GM19438 (cell line): ENCODE measurements at regions not wholly inside any gene's neighbourhood (a gene's known extent, or its start where the extent isn't known, plus 50 kb on each side); places are given as distances from the start of the nearest gene placed in this dataset.

ENCODE experiments used
- ATAC-seq: cut with Tn5 transposase; IDR thresholded peaks from one replicate; pipeline ENCODE4 v1.9.1; 2021; ENCODE audit warnings: low read depth; ENCODE audit not compliant: unreplicated experiment

DNA sequence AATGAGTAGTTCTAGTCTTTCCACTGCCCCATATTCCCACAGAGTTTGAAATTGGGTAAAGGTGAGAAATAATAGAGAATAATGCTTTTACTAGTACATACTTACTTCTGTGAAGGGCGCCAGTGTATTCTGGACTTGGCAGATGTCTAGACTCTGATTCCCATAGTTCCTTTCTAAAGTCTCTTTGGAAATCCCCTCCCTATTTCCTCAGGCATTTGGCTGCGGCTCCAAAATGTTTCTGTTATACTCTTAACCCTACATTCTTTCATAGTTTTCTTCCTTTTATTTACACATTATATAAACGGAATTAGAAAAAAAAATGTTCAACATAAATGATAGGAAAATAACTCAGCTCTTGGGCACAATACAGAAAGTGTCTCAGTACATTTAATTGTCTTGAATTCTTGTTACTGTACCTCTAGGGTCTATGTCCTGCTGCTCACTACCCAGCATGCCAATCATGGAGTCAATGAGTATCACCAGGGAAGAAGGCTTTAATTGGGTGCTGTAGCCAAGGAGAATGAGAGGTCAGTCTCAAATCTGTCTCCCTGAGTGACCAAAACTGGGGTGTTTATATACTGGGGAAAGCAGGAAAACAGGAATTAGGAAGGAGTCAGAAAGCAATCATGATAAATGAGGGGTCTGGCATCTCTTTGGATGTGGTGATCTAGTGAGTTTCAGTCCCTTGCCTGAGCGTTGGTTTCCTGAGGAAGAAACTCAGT lies 147.8 kb upstream of the MMADHC start:
- no peak for ATAC-seq

GRCh38 chr2:149733936-149734685 lies 146.5 kb upstream of the MMADHC start:
- ATAC-seq = no peak

GRCh38 chr2:149732730-149733290 lies 145.2 kb upstream of the MMADHC start:
- ATAC-seq = no peak

DNA sequence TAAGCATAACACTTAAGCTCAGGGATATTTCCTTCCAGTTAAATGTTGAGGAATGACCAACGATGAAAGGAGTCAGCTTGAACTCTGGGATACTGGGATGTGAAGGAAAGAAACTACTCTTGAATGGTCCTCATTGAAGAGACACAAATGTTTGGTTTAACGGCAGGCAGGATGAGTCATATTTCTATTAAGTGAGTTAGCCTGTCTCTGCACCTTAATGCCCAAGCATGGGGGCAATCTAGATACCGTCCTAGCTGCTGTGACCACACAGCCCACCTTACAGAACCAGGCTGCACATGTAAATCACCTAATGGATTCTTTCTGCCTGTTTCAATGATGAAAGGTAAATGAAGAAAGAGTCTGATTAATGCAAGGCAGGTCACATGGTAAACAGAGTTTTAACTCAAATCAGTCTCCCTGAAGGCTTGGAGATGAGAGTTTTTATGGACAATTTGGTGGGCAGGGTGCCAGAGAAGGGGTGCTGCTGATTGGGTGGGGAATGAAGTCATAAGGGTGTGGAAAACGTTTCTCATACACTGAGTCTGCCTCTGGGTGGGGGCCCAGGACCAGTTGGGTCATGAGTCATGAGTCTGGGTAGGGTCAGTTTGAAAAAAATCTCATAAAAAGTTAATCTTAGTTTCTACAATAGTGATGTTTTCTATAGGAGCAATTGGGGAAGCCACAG lies 144.6 kb upstream of the MMADHC start:
- no peak for ATAC-seq

- ATAC-seq = no peak
Observed at GRCh38 chr2:149731079-149731478, 143.5 kb upstream of the MMADHC start.

DNA sequence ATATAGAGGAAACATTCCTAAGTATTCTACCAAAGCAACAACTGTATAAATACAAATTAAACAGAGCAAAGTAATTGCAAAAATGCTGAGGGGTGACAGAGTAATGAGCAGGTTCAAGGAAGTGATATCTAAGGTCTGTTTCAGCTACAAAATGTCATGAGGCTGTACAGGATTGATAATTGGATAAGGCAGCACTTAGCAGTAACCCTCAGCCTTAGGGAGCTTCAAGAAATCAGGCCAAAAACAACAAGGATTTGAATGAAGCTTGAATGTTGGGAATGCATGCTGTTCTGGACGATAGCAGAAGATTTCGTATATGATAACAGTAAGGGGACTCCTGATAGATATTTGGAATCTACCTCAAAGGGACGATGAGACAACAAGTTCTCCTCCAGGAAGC lies 142.0 kb upstream of the MMADHC start:
- ATAC-seq = no peak

GRCh38 chr2:149727927-149728326 lies 140.4 kb upstream of the MMADHC start:
- no peak for ATAC-seq

DNA sequence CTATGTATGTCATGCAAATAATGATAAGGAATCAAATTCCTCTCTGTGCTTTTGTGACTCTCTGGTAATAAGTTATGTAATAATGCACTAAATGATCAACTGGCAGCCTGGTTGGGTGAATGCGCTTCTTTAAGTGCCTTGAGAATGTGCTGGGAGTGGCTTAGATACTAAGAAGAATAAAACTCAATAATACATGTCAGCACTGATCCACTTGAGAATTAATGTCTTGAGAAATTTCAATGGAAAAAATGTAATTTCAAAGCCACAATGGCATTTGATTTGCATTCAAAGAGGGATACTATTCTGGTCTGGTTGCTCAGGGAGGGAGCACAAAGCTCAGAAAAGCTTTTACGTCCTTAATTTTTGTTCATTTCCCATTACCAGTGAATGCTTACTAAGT lies 137.7 kb upstream of the MMADHC start:
- no peak for ATAC-seq

GRCh38 chr2:149724091-149724490 lies 136.5 kb upstream of the MMADHC start:
- no peak for ATAC-seq

- no peak for ATAC-seq
Observed at GRCh38 chr2:149720615-149721014, 133.0 kb upstream of the MMADHC start.

DNA sequence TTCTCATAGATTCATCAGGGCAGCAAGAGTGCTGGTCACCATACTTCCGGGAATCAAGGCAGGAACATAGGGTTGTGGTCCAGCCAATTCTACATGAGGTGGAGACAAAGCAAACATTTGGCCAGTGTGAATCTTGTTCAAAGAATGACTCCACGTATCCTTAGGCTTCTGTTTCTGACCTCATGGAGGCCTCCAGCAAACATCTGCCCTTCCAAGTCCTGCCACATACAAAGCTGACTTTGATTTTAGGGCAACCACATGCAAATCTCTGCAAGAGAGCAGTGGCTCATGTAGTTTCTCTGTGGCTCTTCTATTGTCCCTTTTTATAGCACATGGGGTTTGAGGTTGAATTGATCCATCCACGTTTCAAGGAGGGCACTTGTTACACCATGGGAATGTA lies 132.1 kb upstream of the MMADHC start:
- no peak for ATAC-seq

DNA sequence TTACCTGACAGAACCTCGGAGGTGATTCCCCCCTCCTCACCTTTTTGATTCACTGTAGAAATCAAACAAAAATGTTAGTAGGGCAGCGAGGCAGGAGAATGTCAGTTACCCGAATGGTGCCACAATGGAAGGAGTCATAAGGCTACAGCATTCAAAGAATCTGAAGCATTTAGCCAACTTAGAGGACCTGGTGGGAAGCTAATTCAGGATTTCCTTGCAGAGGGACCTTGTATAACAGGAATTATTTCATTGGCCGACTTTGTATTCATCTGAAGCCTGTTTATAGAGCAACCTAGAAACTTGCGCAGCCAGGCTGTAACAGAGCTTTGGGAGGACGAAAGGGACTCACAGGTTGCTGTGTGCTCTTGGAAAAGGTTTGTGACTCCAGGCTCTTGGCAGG lies 129.1 kb upstream of the MMADHC start:
- ATAC-seq = no peak

DNA sequence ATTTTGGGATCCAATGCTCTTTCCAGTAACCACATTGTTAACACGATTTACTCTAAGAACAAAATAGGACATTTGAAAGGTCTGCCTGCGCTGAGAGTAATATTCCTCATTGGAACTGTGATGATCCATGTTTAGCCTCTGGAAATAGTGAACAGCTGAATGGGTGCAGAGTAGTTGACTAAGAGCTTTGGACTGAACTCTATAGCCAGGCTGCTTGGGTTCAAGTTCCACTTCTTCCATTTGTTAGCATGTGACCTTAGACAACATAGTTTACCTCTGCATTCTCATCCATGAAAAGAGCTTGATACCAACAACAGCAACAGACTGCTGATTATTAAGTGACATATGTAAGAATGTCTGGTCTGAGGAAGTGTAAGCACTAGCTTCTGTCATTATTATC lies 128.3 kb upstream of the MMADHC start:
- no peak for ATAC-seq

- ATAC-seq = no peak
Observed at GRCh38 chr2:149715005-149715592, 127.5 kb upstream of the MMADHC start.

GRCh38 chr2:149709496-149710263 lies 122.1 kb upstream of the MMADHC start:
- no peak for ATAC-seq

GRCh38 chr2:149703281-149703680 lies 115.7 kb upstream of the MMADHC start:
- ATAC-seq = no peak

DNA sequence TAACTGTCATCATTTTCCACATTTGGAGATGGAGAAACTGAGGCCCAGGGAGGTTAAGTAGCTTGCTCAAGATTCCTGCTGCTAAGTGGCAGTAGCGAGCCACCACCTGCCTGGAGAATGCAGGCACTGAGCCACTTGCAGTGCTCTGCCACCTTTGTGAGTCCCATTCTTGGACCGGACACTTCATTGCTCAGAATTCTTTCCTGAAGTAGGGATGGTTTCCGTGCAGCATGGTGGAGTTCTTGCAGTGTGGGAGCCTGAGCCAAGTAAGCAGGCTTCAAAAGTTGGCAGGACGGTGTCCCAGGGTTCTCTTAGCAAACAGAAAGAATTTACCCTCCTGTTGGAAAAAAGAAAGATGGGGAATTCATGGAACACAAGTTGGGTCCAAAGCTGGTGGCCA lies 115.0 kb upstream of the MMADHC start:
- ATAC-seq = no peak

DNA sequence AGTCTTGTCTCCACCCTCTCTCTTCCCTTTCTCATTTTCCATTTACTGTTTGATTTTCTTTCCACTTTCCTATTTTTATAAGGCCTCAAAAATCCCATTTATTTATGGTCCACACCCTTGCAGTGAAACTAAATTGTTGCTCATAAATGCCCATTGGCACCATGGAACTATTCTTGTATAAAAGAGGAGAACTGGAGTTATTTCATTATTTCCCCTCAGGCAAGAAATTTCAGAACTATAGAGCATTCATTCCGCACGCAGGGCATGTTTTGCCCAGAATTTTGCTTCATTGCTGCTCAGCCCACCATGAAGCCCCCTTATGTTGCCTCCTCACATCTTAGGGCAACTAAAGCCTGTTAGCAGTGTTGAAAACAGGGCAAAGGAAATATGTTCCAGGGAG lies 113.7 kb upstream of the MMADHC start:
- ATAC-seq = no peak

DNA sequence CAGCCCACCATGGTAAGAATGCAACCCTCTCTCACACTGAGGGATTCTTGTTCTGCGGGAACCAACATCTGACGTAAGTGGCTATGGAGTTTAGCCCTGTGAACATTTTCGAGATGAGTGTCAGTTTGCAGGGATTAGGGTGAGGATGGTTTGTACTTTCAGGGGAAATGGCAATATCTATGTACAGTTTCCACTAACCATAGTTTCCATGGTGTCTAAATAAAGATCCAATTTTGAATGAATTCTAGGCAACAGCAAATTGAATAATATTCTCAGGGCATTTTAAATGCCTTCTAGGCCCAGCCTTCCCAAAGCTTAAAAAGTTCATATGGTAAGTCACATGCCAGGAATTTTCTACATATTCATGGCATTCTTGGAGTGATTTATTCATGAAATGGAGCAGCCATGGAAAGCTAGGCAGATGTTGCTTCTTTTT lies 105.4 kb upstream of the MMADHC start:
- ATAC-seq = no peak

- no peak for ATAC-seq
Observed at GRCh38 chr2:149690825-149691224, 103.2 kb upstream of the MMADHC start.
